ENCODE measurements at regions not wholly inside any gene's neighbourhood (a gene's known extent, or its start where the extent isn't known, plus 50 kb on each side); places are given as distances from the start of the nearest gene placed in this dataset.

GRCh38 chr3:99242271-99242670, 340.8 kb upstream of the DCBLD2 start:
- no peaks in the 10 kb centered on the region for H3K79me2 ChIP-seq (ENCODE audit: control insufficient read depth, insufficient read depth, low read length, unreplicated experiment)
- H3K4me3 ChIP-seq (ENCODE audit: low read depth, low read length): no peak overlapping the region
- H3K36me3 ChIP-seq (ENCODE audit: insufficient read depth, low read length): no peaks in the 10 kb centered on the region
- no peaks in the 10 kb centered on the region for H3K27me3 ChIP-seq (ENCODE audit: insufficient read depth, low read length)
- H3K27ac ChIP-seq (ENCODE audit: low read depth, low read length): no peak overlapping the region
- peaks cover 15% of the 10 kb centered on the region for H3K4me1 ChIP-seq (ENCODE audit: control insufficient read depth, insufficient read depth, low read length, unreplicated experiment)
- H2AFZ ChIP-seq (ENCODE audit: low read length, unreplicated experiment): no peak overlapping the region

- no peak overlapping the region for H3K4me3 ChIP-seq (ENCODE audit: low read depth, low read length)
Observed at GRCh38 chr3:99240700-99241099, 339.2 kb upstream of the DCBLD2 start.

GRCh38 chr3:99236576-99236975, 335.1 kb upstream of the DCBLD2 start:
- Histone ChIP-seq H2AFZ (ENCODE audit: low read length, unreplicated experiment) (no peak overlapping the region), H3K27me3 (ENCODE audit: insufficient read depth, low read length) (no peaks in the 10 kb centered on the region), H3K79me2 (ENCODE audit: control insufficient read depth, insufficient read depth, low read length, unreplicated experiment) (no peaks in the 10 kb centered on the region), H3K4me1 (ENCODE audit: control insufficient read depth, insufficient read depth, low read length, unreplicated experiment) (peaks cover 5% of the 10 kb centered on the region), H3K36me3 (ENCODE audit: insufficient read depth, low read length) (no peaks in the 10 kb centered on the region), H3K27ac (ENCODE audit: low read depth, low read length) (no peak overlapping the region), H3K4me3 (ENCODE audit: low read depth, low read length) (no peak overlapping the region)

More at GRCh38 chr3:99240700-99241099, 339.2 kb upstream of the DCBLD2 start:
- no peaks in the 10 kb centered on the region for H3K27me3 ChIP-seq (ENCODE audit: insufficient read depth, low read length)
- no peak overlapping the region for H3K27ac ChIP-seq (ENCODE audit: low read depth, low read length)
- H3K4me1 ChIP-seq (ENCODE audit: control insufficient read depth, insufficient read depth, low read length, unreplicated experiment): no peaks in the 10 kb centered on the region
- no peaks in the 10 kb centered on the region for H3K36me3 ChIP-seq (ENCODE audit: insufficient read depth, low read length)
- H2AFZ ChIP-seq (ENCODE audit: low read length, unreplicated experiment): no peak overlapping the region
- H3K79me2 ChIP-seq (ENCODE audit: control insufficient read depth, insufficient read depth, low read length, unreplicated experiment): no peaks in the 10 kb centered on the region

GRCh38 chr3:99232696-99233095, 331.2 kb upstream of the DCBLD2 start:
- H2AFZ ChIP-seq (ENCODE audit: low read length, unreplicated experiment): no peak overlapping the region
- H3K36me3 ChIP-seq (ENCODE audit: insufficient read depth, low read length): no peaks in the 10 kb centered on the region
- H3K4me3 ChIP-seq (ENCODE audit: low read depth, low read length): no peak overlapping the region
- H3K27ac ChIP-seq (ENCODE audit: low read depth, low read length): no peak overlapping the region
- H3K4me1 ChIP-seq (ENCODE audit: control insufficient read depth, insufficient read depth, low read length, unreplicated experiment): peaks cover 5% of the 10 kb centered on the region
- H3K79me2 ChIP-seq (ENCODE audit: control insufficient read depth, insufficient read depth, low read length, unreplicated experiment): no peaks in the 10 kb centered on the region
- no peaks in the 10 kb centered on the region for H3K27me3 ChIP-seq (ENCODE audit: insufficient read depth, low read length)

GRCh38 chr3:99218468-99218867, 317.0 kb upstream of the DCBLD2 start:
- H3K27me3 ChIP-seq (ENCODE audit: insufficient read depth, low read length): no peaks in the 10 kb centered on the region
- H3K36me3 ChIP-seq (ENCODE audit: insufficient read depth, low read length): no peaks in the 10 kb centered on the region
- H3K79me2 ChIP-seq (ENCODE audit: control insufficient read depth, insufficient read depth, low read length, unreplicated experiment): no peaks in the 10 kb centered on the region
- no peak overlapping the region for H3K4me3 ChIP-seq (ENCODE audit: low read depth, low read length)
- no peak overlapping the region for H2AFZ ChIP-seq (ENCODE audit: low read length, unreplicated experiment)
- H3K4me1 ChIP-seq (ENCODE audit: control insufficient read depth, insufficient read depth, low read length, unreplicated experiment): no peaks in the 10 kb centered on the region
- no peak overlapping the region for H3K27ac ChIP-seq (ENCODE audit: low read depth, low read length)

GRCh38 chr3:99212969-99213368, 311.5 kb upstream of the DCBLD2 start:
- H3K79me2 ChIP-seq (ENCODE audit: control insufficient read depth, insufficient read depth, low read length, unreplicated experiment): no peaks in the 10 kb centered on the region
- no peak overlapping the region for H3K4me3 ChIP-seq (ENCODE audit: low read depth, low read length)
- no peak overlapping the region for H3K27ac ChIP-seq (ENCODE audit: low read depth, low read length)
- no peak overlapping the region for H2AFZ ChIP-seq (ENCODE audit: low read length, unreplicated experiment)
- H3K4me1 ChIP-seq (ENCODE audit: control insufficient read depth, insufficient read depth, low read length, unreplicated experiment): no peaks in the 10 kb centered on the region
- no peaks in the 10 kb centered on the region for H3K27me3 ChIP-seq (ENCODE audit: insufficient read depth, low read length)
- no peaks in the 10 kb centered on the region for H3K36me3 ChIP-seq (ENCODE audit: insufficient read depth, low read length)

GRCh38 chr3:99211309-99211708, 309.8 kb upstream of the DCBLD2 start:
- no peaks in the 10 kb centered on the region for H3K4me1 ChIP-seq (ENCODE audit: control insufficient read depth, insufficient read depth, low read length, unreplicated experiment)
- H2AFZ ChIP-seq (ENCODE audit: low read length, unreplicated experiment): no peak overlapping the region
- H3K36me3 ChIP-seq (ENCODE audit: insufficient read depth, low read length): no peaks in the 10 kb centered on the region
- no peak overlapping the region for H3K27ac ChIP-seq (ENCODE audit: low read depth, low read length)
- H3K79me2 ChIP-seq (ENCODE audit: control insufficient read depth, insufficient read depth, low read length, unreplicated experiment): no peaks in the 10 kb centered on the region
- no peak overlapping the region for H3K4me3 ChIP-seq (ENCODE audit: low read depth, low read length)
- H3K27me3 ChIP-seq (ENCODE audit: insufficient read depth, low read length): no peaks in the 10 kb centered on the region

- H3K79me2 ChIP-seq (ENCODE audit: control insufficient read depth, insufficient read depth, low read length, unreplicated experiment): no peaks in the 10 kb centered on the region
- H3K27ac ChIP-seq (ENCODE audit: low read depth, low read length): no peak overlapping the region
- no peak overlapping the region for H3K4me3 ChIP-seq (ENCODE audit: low read depth, low read length)
- H2AFZ ChIP-seq (ENCODE audit: low read length, unreplicated experiment): no peak overlapping the region
- no peaks in the 10 kb centered on the region for H3K27me3 ChIP-seq (ENCODE audit: insufficient read depth, low read length)
- H3K36me3 ChIP-seq (ENCODE audit: insufficient read depth, low read length): peaks cover 2% of the 10 kb centered on the region; the same call in 1 of the 2 replicates
- no peaks in the 10 kb centered on the region for H3K4me1 ChIP-seq (ENCODE audit: control insufficient read depth, insufficient read depth, low read length, unreplicated experiment)
Observed at GRCh38 chr3:99199021-99199420, 297.5 kb upstream of the DCBLD2 start.

GRCh38 chr3:99191186-99191585, 289.7 kb upstream of the DCBLD2 start:
- Histone ChIP-seq H3K79me2 (ENCODE audit: control insufficient read depth, insufficient read depth, low read length, unreplicated experiment) (no peaks in the 10 kb centered on the region), H3K27me3 (ENCODE audit: insufficient read depth, low read length) (no peaks in the 10 kb centered on the region), H3K4me1 (ENCODE audit: control insufficient read depth, insufficient read depth, low read length, unreplicated experiment) (no peaks in the 10 kb centered on the region), H3K4me3 (ENCODE audit: low read depth, low read length) (no peak overlapping the region), H3K36me3 (ENCODE audit: insufficient read depth, low read length) (peaks cover 2% of the 10 kb centered on the region; the same call in 1 of the 2 replicates), H3K27ac (ENCODE audit: low read depth, low read length) (no peak overlapping the region), H2AFZ (ENCODE audit: low read length, unreplicated experiment) (no peak overlapping the region)

GRCh38 chr3:99188936-99189335, 287.4 kb upstream of the DCBLD2 start:
- no peaks in the 10 kb centered on the region for H3K79me2 ChIP-seq (ENCODE audit: control insufficient read depth, insufficient read depth, low read length, unreplicated experiment)
- no peaks in the 10 kb centered on the region for H3K4me1 ChIP-seq (ENCODE audit: control insufficient read depth, insufficient read depth, low read length, unreplicated experiment)
- H3K4me3 ChIP-seq (ENCODE audit: low read depth, low read length): no peak overlapping the region
- no peak overlapping the region for H3K27ac ChIP-seq (ENCODE audit: low read depth, low read length)
- H3K36me3 ChIP-seq (ENCODE audit: insufficient read depth, low read length): no peaks in the 10 kb centered on the region; the same call in 1 of the 2 replicates
- H2AFZ ChIP-seq (ENCODE audit: low read length, unreplicated experiment): no peak overlapping the region
- H3K27me3 ChIP-seq (ENCODE audit: insufficient read depth, low read length): no peaks in the 10 kb centered on the region

- Histone ChIP-seq H2AFZ (ENCODE audit: low read length, unreplicated experiment) (no peak overlapping the region), H3K27ac (ENCODE audit: low read depth, low read length) (no peak overlapping the region), H3K79me2 (ENCODE audit: control insufficient read depth, insufficient read depth, low read length, unreplicated experiment) (no peaks in the 10 kb centered on the region), H3K4me3 (ENCODE audit: low read depth, low read length) (no peak overlapping the region), H3K27me3 (ENCODE audit: insufficient read depth, low read length) (no peaks in the 10 kb centered on the region), H3K36me3 (ENCODE audit: insufficient read depth, low read length) (no peaks in the 10 kb centered on the region; the same call in 1 of the 2 replicates), H3K4me1 (ENCODE audit: control insufficient read depth, insufficient read depth, low read length, unreplicated experiment) (no peaks in the 10 kb centered on the region)
Observed at GRCh38 chr3:99186016-99186415, 284.5 kb upstream of the DCBLD2 start.
